ENCODE measurements at regions not wholly inside any gene's neighbourhood (a gene's known extent, or its start where the extent isn't known, plus 50 kb on each side); places are given as distances from the start of the nearest gene placed in this dataset.

DNA sequence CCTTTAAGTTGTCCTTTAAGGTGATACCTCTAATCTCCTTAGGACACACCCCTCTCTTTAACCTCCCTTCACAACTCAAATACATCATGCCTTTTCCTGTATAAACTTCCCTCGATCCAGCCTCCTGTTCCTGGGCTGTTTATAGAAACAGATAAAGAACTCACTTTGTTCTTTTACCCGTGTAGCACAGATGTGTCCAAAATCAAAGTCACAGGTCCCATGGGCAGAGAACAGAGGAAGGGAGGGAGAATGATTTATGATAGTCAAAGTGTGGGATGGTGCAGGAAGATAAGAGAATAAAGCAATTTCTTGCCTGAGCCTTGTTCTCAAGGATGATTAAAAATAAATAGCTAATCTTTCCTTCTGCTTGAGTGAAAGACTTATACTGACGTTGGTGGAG is 50.3 kb upstream of the CABCOCO1 start:
- peak overlapping the region; percentile 52 for H3K27ac Mint-ChIP-seq
- H3K27me3 Mint-ChIP-seq: no peaks in the 10 kb centered on the region
- DNase-seq (ENCODE audit: extremely low spot score, unreplicated experiment): no peak
- TF ChIP-seq, protein P1, sequence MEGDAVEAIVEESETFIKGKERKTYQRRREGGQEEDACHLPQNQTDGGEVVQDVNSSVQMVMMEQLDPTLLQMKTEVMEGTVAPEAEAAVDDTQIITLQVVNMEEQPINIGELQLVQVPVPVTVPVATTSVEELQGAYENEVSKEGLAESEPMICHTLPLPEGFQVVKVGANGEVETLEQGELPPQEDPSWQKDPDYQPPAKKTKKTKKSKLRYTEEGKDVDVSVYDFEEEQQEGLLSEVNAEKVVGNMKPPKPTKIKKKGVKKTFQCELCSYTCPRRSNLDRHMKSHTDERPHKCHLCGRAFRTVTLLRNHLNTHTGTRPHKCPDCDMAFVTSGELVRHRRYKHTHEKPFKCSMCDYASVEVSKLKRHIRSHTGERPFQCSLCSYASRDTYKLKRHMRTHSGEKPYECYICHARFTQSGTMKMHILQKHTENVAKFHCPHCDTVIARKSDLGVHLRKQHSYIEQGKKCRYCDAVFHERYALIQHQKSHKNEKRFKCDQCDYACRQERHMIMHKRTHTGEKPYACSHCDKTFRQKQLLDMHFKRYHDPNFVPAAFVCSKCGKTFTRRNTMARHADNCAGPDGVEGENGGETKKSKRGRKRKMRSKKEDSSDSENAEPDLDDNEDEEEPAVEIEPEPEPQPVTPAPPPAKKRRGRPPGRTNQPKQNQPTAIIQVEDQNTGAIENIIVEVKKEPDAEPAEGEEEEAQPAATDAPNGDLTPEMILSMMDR (conservative IDR thresholded peaks at IDR 0.05): no peak
- no peaks in the 10 kb centered on the region for H3K36me3 Mint-ChIP-seq
- peaks cover 15% of the 10 kb centered on the region for H3K4me1 Mint-ChIP-seq (ENCODE audit: unreplicated experiment)
- H3K9me3 Mint-ChIP-seq: peaks cover 3% of the 10 kb centered on the region
- H3K4me3 Mint-ChIP-seq: peak overlapping the region; percentile 15

DNA sequence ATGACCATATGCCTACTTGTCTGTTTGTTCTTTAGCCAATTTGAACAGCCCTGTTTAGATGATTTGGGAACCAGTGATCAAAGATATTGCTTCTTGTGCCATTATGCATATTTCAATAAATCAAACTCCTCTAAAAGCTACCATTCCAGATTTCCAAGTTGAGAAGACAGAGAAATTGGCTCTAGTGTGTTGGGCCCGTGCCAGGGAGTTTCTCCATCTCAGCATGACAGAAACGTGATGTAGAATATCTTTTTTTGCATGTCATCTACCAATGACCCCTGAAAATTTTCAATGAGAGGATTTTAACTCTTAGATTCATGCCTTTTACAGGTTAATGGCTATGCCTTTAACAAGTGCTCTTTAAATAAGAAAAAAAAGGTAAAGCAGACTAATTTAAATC is 50.7 kb upstream of the CABCOCO1 start:
- peaks cover 3% of the 10 kb centered on the region for H3K9me3 Mint-ChIP-seq
- peak overlapping the region; percentile 21 for H3K4me3 Mint-ChIP-seq
- no peaks in the 10 kb centered on the region for H3K27me3 Mint-ChIP-seq
- H3K36me3 Mint-ChIP-seq: no peaks in the 10 kb centered on the region
- peaks cover 15% of the 10 kb centered on the region for H3K4me1 Mint-ChIP-seq (ENCODE audit: unreplicated experiment)
- TF ChIP-seq, protein P1 (conservative IDR thresholded peaks at IDR 0.05): no peak
- no peak for DNase-seq (ENCODE audit: extremely low spot score, unreplicated experiment)
- peak overlapping the region; percentile 52 for H3K27ac Mint-ChIP-seq

DNA sequence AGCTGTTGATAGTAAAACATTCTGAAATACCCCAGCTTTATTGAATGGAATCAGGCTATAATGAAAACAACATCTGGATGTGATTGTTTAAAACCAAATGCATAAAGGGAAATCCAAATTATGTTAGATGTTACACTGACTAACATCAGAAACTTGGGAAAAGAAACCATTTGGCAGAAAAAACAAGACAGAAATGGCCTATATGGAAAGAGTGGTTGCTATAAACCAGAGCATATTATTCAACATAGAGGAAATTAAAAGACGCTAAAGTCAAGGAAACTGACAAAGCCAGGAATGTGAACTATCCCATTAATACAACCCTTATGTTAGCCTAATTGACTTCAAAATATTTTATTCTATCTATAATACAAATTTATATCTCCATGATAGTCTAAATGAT is 53.0 kb upstream of the CABCOCO1 start:
- no peak for DNase-seq (ENCODE audit: extremely low spot score, unreplicated experiment)
- Mint-ChIP-seq H3K4me3 (no peak overlapping the region), H3K36me3 (no peaks in the 10 kb centered on the region), H3K4me1 (ENCODE audit: unreplicated experiment) (peaks cover 15% of the 10 kb centered on the region), H3K27ac (no peak overlapping the region), H3K9me3 (no peaks in the 10 kb centered on the region), H3K27me3 (no peaks in the 10 kb centered on the region)
- TF ChIP-seq, protein P1 (conservative IDR thresholded peaks at IDR 0.05): no peak

DNA sequence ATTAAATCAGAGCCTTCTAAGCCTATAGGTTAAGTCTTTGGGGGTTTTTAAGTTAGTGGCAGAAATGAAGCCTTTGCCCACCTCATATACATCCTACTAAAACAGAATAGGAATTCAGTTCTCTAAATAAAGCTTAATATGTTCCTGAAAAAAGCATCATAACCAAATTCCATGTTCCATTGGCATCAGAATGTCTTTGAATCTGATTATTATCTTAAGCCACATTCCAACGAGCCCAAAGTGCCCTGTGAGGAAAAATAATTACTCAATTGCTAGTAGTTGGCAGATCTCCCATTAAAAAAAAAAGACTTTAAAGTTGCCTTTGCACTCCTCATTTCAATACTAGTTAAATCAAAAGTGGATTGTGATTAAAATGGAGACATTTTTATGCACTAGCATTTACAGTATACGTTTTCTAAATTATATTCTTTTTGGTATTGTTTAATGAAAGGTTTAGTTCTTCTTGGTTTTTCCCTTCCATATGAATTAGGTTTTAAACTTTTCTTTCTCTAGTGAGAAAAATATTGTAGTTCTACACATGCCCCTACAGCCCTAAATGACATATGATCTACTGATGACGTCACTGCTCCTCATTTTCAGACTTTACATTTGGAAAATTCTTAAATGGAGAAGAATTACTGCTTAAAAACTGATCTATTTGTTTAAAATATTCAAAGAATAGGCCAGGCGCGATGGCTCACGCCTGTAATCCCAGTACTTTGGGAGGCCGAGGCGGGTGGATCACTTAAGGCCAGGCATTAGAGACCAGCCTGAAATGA is 54.3 kb upstream of the CABCOCO1 start:
- Mint-ChIP-seq H3K27ac (no peak overlapping the region), H3K27me3 (no peaks in the 10 kb centered on the region), H3K4me3 (no peak overlapping the region), H3K9me3 (no peaks in the 10 kb centered on the region), H3K36me3 (no peaks in the 10 kb centered on the region), H3K4me1 (ENCODE audit: unreplicated experiment) (peaks cover 15% of the 10 kb centered on the region)
- TF ChIP-seq, protein P1 (conservative IDR thresholded peaks at IDR 0.05): no peak
- DNase-seq (ENCODE audit: extremely low spot score, unreplicated experiment): no peak

DNA sequence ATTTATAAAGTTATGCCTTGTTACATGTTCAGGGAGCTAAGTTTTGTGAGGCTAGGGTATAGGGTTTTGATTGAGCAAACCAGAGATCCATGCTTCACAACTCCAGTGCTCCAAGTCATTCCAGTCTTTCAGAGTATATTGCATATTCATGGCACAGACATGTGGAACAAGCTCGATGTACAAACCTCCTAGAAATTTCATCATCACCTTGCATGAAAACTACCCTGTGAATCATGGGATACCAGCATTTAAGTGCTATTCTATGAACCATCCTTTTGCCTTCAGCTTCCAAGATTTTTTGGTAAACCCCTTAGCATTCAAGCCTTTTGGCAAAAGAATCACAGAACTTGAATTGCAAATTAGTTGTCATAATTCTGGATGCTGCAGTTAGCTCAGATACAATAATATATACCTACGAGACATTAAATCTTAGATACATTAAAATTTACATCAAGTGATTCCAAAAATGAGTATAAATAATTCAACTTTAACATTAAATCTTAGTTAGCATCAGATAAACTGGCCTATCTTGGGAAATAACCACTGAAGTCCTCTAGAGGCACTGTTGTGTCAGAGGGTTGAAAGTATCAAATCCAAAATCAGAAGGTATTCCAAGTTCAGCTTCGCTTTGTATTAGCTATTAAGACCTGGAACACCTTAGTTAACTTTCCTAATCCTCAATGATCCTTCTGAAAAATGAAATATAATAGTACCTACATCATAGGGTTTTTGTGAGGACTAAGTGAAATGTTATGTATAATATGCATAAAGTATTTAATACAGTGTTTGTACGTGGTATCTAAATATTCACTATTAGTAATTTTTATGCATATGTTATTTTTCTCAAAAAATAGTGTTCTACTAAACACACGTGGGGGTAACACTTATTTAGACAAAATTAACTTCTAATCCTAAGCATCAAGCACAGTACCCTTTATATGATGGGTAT is 55.5 kb upstream of the CABCOCO1 start:
- Mint-ChIP-seq H3K4me3 (no peak overlapping the region), H3K36me3 (no peaks in the 10 kb centered on the region), H3K27me3 (no peaks in the 10 kb centered on the region), H3K27ac (no peak overlapping the region), H3K9me3 (no peaks in the 10 kb centered on the region), H3K4me1 (ENCODE audit: unreplicated experiment) (peaks cover 10% of the 10 kb centered on the region)
- TF ChIP-seq, protein P1 (conservative IDR thresholded peaks at IDR 0.05): peak; percentile 77
- DNase-seq (ENCODE audit: extremely low spot score, unreplicated experiment): no peak
